ENCODE measurements at regions not wholly inside any gene's neighbourhood (a gene's known extent, or its start where the extent isn't known, plus 50 kb on each side); places are given as distances from the start of the nearest gene placed in this dataset.

DNA sequence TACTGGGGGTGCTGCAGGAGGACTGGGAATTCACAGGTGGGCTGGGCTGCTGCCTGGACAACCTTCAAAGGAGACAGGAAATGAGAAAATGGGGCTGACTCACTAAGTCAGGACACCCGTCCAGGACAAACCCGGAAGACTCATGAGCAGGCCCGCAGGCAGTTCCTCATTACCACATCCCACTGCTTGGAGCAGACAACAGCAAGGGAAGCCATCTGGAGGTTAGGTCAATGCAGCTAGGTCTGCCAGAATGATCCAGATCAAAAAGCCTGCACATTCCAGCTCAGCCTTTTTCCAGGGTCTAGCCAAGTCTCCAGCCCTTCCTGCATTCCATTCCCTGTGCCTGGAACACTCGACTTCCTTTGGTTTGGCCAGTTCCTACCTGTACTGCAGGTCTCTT lies 536.5 kb upstream of the CDH11 start:
- no peak for DNase-seq

DNA sequence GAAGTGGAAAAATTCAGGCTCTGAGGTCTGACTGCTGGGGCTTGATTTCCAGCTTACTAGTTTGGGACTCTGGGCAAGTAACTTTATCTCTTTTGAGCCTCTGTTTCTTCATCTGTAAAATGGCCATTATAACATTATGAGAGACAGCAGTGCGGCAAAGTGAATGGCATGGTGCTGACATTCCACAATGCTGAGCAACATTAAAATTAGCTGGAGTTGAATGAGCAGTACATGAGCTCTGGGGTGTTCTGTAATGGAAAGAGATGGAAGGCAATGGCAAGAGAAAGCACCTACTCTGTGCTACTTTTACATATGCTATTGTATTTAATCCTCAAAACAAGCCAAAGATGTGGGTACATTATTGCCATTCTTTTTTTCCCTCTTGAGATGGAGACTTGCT lies 535.7 kb upstream of the CDH11 start:
- DNase-seq: no peak

DNA sequence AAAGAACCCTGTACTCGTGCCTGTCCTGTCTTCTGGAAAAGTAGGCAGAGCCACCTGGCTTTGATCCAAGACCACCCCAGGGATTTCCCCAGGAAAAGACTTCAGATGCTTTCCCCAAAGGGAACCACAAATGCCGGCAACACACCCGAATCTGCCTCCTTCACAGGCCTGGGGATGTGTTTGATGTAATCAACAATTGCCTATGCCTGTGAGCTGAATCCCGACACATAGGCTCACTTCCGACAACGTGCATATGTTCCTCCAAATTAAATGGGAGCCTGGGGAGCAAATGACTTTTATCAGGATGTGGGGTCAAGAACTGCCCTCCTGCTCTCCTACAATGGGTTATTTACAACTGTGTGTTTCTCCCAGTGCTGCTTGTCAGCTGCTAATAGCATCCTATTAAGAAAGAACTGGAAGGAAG lies 535.2 kb upstream of the CDH11 start:
- no peak for DNase-seq

DNA sequence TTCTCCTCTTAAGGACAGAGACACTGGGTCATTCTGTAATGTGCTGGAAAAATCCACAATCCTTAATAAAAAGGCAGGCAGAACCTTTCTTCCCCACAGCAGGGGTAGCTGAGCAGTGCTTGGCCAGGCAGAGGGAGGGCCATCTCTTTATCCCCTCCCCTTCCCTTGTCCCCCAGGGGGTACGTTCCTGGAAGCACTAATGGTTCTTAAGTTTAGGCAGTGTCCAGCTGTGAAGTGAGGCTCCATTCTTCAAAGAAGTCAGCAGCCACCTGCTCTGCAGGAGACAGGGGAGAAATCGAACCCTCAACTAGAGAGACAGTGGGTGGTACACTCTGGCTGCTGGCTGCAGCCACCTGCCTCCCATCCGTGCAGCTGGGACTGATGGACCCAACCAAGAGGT lies 533.9 kb upstream of the CDH11 start:
- DNase-seq: no peak

DNA sequence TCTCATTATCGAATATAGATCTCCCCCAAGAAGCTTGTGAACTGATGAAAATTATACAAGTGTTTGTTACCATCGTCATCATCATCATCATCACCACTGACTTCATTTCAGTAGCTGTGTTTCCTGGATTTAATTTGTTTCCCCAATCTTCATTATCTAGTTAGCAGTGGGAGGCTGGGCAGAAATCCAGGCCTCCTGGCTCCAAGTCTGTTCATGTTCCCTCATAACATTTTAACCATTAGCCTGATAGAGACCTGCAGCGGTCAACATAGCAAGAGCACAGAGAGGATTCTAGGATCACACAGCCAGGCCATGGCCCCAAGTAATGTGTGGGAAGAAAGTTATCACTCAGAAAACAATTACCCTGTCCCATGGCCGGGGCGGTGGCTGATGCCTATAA lies 526.2 kb upstream of the CDH11 start:
- DNase-seq: no peak

DNA sequence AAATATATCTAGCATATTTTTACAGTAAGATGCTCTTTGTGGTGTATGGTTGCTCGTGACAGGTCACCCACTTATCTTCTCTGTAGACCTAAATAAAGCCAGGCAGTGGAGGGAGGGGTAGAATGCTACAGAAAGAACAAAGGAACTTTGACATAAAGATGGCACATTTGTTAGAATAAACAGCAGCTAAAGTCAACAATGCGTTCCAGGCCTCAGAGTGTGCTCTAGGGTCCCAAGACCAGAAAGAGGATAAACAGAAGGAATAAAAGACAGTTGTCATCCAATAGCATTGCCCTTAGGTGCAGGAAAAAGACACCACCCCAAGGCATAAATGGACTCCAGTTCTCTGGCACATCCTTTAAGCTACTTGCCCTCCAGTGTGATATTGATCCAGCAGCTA lies 523.0 kb upstream of the CDH11 start:
- no peak for DNase-seq

DNA sequence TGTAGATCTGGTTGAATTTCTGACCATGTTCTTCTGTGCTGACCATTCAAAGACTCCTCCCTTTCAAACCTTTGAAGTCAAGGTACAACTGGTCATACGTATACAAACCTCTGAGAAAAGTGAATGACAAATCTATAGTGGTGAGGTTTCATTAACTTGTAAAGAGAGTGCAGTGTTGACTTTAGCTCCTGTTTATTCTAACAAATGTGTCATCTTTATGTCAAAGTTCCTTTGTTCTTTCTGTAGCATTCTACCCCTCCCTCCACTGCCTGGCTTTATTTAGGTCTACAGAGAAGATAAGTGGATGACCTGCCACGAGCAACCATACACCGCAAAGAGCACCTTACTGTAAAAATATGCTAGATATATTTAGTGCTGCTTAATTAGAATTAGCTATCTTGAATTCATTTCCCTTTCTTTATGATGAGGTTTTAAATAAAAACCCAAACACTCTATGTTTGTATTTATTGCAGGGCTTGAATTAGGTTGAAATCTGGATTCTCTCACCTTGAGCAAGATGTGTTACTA lies 520.0 kb upstream of the CDH11 start:
- no peak for DNase-seq

DNA sequence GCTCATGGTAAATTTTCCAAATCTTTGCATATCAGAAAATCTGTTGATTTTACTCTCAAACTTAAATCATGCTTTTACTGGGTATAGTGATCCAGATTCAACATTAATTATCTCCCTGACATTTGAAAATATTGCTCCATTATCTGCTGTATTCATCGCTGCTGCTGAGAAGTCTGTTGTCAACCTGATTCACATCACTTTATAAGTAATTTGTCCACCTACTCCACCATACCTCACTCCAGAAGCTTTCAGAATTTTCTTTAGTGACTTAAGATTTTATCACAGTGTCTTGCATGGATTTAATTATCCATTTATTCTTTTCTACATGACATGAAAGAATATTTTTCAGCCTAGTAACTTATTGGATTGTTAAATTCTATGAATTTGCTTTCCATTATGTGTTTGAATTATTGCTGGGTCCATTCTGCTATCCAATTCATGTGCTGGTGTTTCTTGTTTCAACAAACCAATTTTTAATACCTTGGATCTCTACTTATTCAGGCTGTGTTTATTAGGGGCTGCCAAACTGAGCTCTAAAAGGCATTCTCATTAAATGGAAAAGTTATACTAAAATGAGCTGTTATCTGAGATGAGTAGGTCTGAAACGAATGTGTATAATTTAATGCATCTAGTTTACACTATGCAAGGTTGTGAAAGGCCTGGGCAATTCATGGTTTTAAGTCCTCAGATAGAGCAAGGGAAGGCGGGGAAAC lies 519.3 kb upstream of the CDH11 start:
- DNase-seq: no peak

DNA sequence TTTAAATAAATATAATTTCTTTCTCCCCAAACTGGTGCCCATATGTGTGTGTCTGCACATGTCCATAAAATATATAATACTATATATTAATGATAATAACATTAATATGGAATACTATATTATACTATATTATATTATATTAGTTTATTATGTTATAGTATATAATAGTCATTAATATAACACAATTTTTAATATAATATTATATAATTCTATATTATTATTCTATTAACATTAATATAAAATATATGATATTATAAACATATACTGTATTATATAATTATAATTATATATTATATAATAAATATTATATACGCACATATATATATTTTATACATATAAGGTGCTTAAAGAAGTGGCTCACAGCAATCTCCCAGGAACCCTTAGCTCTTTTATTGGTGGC lies 513.0 kb upstream of the CDH11 start:
- no peak for DNase-seq

DNA sequence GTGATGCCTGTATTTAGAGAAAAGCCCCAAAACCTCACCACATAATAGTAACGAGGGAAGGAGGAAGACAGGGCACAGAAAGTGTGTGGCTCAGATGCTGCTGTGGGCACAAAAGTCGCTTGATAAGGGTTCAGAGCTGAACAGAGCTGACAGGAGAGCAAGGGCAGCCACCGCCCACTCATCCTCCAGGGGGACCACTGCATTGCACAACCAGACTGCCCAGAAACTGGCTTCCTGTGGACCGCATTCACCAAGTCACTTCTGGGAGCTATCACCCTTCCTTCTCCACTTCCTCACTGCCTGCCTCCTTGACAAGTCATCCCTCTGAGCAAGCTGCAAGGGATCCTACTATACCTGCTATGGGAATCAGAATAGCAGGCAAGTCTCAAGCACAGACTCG lies 512.4 kb upstream of the CDH11 start:
- no peak for DNase-seq

DNA sequence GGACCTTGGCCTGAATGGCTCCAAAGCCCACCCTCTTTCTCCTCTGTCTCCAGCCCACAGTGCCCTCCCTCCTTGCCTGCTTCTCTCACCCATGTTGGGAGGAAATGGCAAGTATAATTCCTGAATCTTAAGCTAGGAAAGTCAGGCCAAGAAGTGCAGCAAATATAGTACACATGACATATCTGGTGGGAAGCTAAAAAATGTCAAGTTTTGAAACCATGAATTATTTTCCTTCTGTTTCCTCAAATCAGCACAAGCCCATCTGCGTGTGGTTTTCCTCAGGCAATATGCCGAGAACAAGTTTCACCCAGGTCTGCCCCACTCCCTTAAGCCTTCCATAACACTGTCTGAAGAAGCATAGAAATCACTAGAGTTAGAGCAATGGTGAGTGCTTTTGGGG lies 502.8 kb upstream of the CDH11 start:
- DNase-seq: no peak

DNA sequence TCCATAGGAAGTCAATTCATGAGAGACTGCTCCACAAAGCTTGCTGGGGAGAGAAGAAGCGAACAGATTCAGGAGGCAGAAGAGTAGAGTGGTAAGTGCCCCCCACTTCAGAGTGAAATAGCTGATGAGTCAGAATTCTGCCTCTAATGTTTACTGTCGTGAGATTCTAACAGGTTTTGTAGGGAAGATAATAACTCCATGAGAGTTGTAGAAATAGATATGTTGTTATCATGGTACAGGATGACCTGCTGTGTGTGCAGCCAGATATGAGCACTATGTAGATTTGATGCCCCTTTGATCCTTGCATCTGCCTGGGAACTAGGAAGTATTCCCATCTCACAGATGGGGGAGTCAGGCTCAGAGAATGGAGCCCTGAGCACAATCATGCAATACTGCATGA lies 502.4 kb upstream of the CDH11 start:
- DNase-seq: no peak

DNA sequence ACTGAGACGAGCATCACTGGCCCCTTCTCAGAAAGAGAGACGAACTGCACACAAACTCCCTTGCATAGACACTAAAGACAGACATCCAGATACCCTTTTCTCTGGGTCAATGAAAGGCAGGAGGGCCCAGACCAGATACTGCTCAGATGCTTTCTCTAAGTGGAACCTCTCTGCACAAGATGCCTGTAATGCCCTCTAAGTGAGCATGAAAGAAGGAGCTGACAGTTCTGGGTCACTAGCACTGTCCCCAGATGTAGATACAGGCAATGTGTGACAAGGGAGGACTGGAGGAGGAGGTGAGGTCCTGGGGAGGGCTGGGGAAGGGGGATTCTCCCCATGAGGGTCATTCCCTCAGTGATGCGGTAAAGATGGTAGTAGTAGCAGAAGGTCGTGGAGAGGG lies 501.0 kb upstream of the CDH11 start:
- no peak for DNase-seq

DNA sequence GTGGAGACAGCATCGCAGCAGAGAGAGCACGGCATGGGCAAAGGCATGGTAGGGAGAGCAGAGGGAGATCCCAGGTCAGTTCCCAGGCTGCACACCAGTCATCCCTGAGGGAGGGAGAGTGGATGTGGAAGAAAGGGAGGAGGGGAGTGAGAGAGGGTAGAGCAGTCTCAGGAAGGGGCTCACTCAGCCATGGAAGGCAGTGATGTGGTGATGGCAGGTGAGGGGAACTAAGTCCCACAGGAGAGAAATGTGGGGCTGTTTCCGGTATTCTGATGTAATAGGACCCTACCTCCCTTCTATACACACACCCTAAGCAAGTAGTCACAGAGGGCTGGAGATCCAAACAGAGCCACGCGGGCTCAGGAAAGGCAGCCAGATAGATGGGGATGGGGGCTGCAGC lies 500.3 kb upstream of the CDH11 start:
- no peak for DNase-seq

DNA sequence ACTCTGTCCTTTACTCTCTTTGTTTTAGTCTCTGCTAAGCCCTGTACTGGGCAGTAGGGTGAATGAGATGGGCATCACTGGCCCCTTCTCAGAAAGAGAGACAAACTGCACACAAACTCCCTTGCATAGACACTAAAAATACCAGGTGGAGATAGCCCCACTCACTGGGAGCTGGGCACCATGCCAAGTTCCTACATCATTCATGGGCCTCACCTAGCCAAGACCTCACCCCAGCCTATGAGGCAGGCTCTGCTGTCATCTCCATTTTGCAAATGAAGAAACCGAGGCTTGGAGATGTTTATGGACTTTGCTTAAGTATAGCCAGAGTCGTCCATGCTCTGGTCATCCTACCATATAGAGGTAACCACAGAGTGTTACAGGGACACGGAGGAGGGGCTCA lies 499.8 kb upstream of the CDH11 start:
- no peak for DNase-seq

DNA sequence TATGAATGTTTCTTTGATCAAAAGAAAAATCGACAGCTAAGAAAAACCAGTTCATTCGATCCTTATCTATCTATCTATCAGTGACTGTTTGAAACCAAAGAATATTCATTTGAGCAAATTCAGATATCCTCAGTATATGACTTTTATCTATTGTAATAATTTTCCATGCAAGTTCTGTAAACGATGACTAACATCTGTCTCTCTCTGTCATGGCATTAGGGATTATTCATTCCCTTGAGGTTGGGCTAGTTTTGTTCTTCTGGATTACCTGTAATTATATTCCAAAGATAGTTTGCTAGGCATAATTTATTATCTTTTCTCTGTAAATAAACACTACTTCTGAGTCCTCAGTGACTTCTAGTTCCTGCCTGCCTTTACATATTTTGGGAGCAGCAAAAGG lies 497.7 kb upstream of the CDH11 start:
- DNase-seq: no peak

DNA sequence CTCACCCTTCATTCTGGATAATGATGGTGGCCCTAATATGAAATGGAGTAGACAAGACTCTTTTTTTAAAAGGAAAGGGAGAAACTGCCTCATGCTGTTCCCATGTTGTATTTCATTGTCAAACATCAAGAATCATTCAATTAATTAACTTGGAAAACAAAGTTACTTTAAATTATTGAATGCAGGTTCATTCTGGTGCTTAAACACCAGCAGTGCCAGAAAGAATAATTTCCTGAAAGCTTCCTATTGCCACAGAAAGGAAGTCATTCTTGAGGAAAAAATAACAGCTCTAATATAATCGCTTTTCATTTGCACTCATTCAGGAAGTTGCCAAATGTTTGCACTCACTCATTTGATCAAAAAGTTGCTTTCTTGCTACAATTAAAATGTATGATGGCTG lies 497.1 kb upstream of the CDH11 start:
- DNase-seq: no peak

DNA sequence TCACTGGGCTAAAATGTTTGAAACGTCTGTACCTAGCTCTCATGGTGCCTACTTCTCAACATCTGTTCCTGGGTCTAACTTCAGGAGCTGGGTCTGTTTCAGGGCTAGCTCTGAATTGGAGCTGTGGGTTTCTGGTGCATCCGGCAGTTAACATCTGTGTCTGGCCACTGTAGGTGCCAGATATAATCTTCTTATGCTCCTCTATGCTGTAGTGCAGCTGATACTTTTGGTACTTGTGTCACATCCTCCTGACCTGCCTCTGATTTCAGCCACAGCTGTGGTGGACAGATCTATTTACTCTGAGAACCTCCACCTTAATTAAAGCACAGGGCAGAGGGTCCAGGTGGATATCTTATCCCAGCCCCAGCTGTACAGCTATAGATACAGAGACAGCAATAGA lies 496.5 kb upstream of the CDH11 start:
- no peak for DNase-seq

DNA sequence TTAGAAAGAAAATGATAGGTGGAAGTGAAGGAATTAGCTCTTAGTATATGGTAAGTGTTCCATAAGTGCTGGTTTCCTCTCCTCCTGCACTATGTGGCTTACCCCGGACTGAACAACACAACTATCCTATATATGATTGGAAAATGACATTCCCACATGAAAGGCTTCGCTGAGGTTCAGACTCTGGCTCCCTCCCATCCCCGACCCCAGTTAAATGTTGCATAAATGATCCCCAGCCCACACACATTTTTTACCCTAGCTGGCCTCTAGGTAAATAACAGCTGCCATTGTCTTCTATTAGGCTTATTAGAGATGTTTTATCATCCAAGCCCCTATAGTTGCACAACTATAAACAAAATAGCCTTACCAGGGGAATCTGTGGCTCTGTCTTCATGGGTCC lies 495.6 kb upstream of the CDH11 start:
- DNase-seq: no peak

DNA sequence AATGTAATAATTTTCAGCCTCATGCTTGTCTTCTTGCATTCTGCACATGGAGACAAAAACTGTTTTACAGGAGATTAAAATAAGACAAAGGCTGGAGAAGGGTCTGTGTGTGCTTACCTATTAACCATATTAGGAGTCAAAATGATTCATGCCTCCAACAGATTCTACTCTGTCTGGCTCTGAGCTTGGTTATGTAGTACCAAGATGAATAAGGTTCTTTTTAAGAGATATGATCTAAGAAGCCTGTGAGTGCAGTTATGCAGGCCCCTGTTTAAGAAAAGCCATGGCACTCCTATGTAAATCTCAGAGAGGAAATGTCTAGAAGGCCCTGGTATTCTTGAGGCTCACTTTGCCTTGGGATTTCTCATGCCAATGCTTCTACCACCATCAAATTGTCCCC lies 486.6 kb upstream of the CDH11 start:
- DNase-seq: no peak

DNA sequence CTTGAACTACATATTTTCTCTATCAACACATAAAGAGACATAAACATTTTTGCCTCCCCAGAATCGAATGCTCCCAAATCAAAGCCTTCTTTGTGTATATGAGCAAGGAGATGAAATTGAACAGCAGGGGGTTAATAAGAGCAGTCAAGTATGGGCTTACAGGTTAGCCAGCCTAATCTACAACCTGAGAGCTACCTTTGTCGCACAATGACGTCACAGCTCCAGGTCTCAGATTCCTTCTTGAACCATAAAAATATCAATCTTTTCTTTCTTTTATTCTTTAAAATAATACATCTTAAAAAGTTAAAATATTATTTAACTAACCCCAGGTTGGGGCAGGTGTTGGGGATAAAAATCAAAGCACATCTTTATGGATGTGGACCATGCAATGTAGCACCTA lies 482.9 kb upstream of the CDH11 start:
- DNase-seq: no peak

DNA sequence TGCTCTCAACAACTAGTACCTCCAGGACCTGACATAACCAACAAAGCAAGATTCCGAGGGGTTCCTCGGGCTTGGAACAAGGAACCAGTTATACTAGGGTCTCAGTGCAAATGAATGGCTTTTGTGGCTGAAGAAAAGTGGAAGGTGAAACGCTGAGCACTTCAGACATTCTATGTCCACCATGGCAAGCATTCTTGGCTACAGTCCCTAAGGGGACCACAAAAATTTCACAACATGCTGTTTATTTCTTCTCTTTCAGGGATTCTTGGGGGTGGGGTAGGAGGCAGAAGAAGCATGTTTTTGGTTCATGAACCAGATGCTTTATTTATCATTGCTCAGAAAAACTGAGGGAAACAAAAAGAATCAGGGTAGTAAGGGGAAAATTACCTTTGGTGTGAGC lies 479.9 kb upstream of the CDH11 start:
- DNase-seq: no peak

DNA sequence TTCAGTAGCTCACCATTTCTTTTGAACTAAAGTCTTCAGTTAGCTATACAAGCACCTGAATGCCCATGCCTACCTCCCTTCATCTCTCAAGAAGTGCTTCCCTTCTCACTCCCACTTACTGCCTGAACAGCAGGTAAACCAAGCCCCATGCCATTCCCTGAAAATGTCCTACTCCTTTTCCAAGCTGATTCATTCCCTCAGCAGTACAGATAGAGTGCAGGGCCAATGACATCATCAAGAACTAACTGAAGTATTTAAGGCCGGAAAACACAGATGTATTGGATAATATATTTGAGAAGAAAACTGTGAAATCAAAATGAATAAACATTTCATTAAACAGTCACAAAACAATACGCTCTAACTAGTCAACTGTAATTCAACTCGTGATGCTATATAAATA lies 478.8 kb upstream of the CDH11 start:
- DNase-seq: no peak

DNA sequence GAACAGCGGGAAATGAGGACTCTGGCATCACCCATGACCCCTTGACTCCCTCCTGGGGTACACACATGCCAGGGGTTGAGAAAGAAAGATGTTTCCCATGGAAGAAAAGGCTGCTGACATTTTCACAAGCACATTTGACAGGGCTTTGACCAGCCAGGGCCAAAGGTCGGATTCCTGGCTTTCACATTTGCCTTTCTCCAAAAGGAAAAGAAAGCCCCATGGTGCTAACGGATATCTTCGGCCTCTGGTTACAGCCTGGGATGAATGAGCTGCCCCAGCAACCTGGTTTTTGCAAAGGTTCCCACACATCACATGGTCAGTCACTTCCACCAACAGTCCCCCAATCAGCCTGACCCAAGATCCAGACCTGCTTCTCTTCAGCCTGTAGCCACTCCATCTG lies 478.2 kb upstream of the CDH11 start:
- no peak for DNase-seq

DNA sequence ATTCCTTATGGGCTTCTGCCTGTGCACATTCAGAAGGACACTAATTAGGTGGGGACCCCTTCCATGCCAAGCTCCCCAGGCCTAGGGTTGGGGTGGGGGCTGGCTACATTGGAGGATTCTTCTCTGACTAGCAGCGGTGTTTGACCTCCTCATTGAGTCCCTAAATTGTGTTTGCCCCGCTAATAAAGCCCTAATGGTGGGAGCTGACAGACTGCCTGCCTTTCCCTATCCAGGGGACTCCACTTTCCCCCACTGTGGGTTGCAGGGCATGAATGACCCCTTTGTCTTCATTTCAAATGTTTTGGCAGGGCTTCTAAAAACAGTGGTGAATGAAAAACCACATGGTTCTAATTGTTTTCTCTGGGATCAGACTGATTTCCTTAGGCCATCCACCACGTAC lies 476.8 kb upstream of the CDH11 start:
- no peak for DNase-seq

DNA sequence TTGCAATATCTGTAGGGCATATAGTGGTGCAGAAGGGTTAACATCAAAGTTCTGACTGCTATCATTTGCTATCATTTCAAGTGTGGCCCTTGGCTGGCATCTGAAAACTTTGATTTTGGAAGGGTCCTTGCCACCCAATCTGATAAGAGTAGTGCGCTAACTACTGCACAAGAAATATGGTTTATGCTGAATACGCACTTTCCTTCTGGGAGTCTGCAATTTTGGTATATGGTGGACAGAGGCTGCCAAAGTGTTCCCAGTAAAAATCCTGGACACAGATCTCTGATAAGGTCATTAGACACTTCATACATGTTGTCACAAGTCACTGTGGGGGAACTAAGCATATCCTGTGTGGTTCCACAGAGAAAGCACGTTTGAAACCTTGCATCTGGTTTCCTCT lies 461.6 kb upstream of the CDH11 start:
- DNase-seq: no peak
